Peyer's patch (tissue), 4 donors: ENCODE measurements at regions not wholly inside any gene's neighbourhood (a gene's known extent, or its start where the extent isn't known, plus 50 kb on each side); places are given as distances from the start of the nearest gene placed in this dataset.
"Not testable (repeated sequence)": the region's sequence is repeated elsewhere in the genome, so short reads cannot be mapped to it uniquely, and the experiment has no call there.

Source experiments
- CTCF ChIP-seq, 6 experiments: fragments of 450-650 bp in 4 of 6; fragments of 200-600 bp in 2 of 6; sonication (generic) in 1 of 6; IDR thresholded peaks; one replicate each; pipeline ENCODE4 v1.5.1; 2017 to 2019; ENCODE audit warnings: antibody characterized with exemption in 6 of 6, mild to moderate bottlenecking in 3 of 6, moderate library complexity in 1 of 6
- POLR2A ChIP-seq, 2 donors: fragments of 450-650 bp; IDR thresholded peaks; one replicate each; pipeline ENCODE4 v1.5.1; 2017; ENCODE audit warnings: antibody characterized with exemption in 2 of 2, mild to moderate bottlenecking in 2 of 2, moderate library complexity in 2 of 2

DNA sequence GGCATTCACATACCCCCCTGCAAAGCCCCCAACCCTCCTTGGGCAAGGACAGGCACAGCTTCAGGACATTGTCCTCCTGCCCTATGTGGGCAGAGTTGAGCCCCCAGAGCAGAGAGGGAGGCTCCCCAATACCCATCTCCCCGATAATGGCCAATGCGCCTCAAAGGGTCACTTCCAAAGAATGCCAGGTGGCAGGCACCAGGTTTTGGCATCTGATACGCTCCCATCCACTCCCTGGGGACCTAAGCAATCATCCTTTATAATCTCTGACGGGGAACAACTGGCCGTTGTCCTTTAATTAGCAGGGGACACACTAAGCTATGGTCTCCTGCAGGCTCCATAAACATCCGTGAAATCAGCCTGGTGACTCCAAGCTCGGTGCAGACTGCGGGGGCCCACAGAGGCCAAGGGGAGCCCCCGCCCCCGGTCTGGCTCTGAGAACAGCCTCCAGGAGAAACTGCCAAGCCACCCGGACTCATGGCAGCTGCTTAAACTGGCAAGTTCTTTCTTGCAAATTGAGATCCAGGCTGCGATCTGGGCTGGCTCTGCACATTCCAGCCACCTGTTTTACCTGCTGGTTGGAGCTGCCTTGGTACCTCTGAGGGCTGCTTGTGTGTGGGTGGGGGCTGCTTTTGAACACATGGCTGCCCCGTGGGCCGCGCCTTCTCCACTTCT lies 123.2 kb upstream of the SULF2 start:
- TF ChIP-seq CTCF, POLR2A (IDR thresholded peaks at IDR 0.05): not testable (repeated sequence)
